ENCODE measurements at regions not wholly inside any gene's neighbourhood (a gene's known extent, or its start where the extent isn't known, plus 50 kb on each side); places are given as distances from the start of the nearest gene placed in this dataset.

GRCh38 chr11:127478826-127479225 is 478.3 kb upstream of the KIRREL3 start:
- in situ Hi-C loops (cut with MboI; ENCODE audit: low sequenced_read_pairs), result no loop called here

- in situ Hi-C loops (cut with MboI; ENCODE audit: low sequenced_read_pairs), result no loop called here
Observed at GRCh38 chr11:127474766-127475165, 474.2 kb upstream of the KIRREL3 start.

GRCh38 chr11:127472505-127472904 is 471.9 kb upstream of the KIRREL3 start:
- in situ Hi-C loops (cut with MboI; ENCODE audit: low sequenced_read_pairs), result no loop called here

GRCh38 chr11:127471662-127472061 is 471.1 kb upstream of the KIRREL3 start:
- in situ Hi-C loops (cut with MboI; ENCODE audit: low sequenced_read_pairs), result no loop called here

GRCh38 chr11:127470306-127470884 is 469.8 kb upstream of the KIRREL3 start:
- in situ Hi-C loops (cut with MboI; ENCODE audit: low sequenced_read_pairs), result no loop called here

- in situ Hi-C loops (cut with MboI; ENCODE audit: low sequenced_read_pairs), result no loop called here
Observed at GRCh38 chr11:127464325-127464724, 463.8 kb upstream of the KIRREL3 start.

GRCh38 chr11:127462065-127462344 is 461.4 kb upstream of the KIRREL3 start:
- in situ Hi-C loops (cut with MboI; ENCODE audit: low sequenced_read_pairs), result no loop called here

GRCh38 chr11:127461241-127462064 is 460.9 kb upstream of the KIRREL3 start:
- in situ Hi-C loops (cut with MboI; ENCODE audit: low sequenced_read_pairs), result no loop called here

GRCh38 chr11:127458561-127458960 is 458.0 kb upstream of the KIRREL3 start:
- in situ Hi-C loops (cut with MboI; ENCODE audit: low sequenced_read_pairs), result no loop called here

- in situ Hi-C loops (cut with MboI; ENCODE audit: low sequenced_read_pairs), result no loop called here
Observed at GRCh38 chr11:127454856-127455255, 454.3 kb upstream of the KIRREL3 start.

GRCh38 chr11:127452533-127452932 is 452.0 kb upstream of the KIRREL3 start:
- in situ Hi-C loops (cut with MboI; ENCODE audit: low sequenced_read_pairs), result no loop called here

GRCh38 chr11:127451861-127452260 is 451.3 kb upstream of the KIRREL3 start:
- in situ Hi-C loops (cut with MboI; ENCODE audit: low sequenced_read_pairs), result no loop called here

- in situ Hi-C loops (cut with MboI; ENCODE audit: low sequenced_read_pairs), result no loop called here
Observed at GRCh38 chr11:127448101-127448500, 447.5 kb upstream of the KIRREL3 start.

GRCh38 chr11:127445476-127445875 is 444.9 kb upstream of the KIRREL3 start:
- in situ Hi-C loops (cut with MboI; ENCODE audit: low sequenced_read_pairs), result no loop called here

GRCh38 chr11:127443297-127443696 is 442.7 kb upstream of the KIRREL3 start:
- in situ Hi-C loops (cut with MboI; ENCODE audit: low sequenced_read_pairs), result no loop called here

GRCh38 chr11:127440616-127441015 is 440.0 kb upstream of the KIRREL3 start:
- in situ Hi-C loops (cut with MboI; ENCODE audit: low sequenced_read_pairs), result no loop called here

- in situ Hi-C loops (cut with MboI; ENCODE audit: low sequenced_read_pairs), result no loop called here
Observed at GRCh38 chr11:127425281-127425680, 424.7 kb upstream of the KIRREL3 start.

- in situ Hi-C loops (cut with MboI; ENCODE audit: low sequenced_read_pairs), result no loop called here
Observed at GRCh38 chr11:127424661-127425060, 424.1 kb upstream of the KIRREL3 start.

GRCh38 chr11:127420139-127420538 is 419.6 kb upstream of the KIRREL3 start:
- in situ Hi-C loops (cut with MboI; ENCODE audit: low sequenced_read_pairs), result no loop called here

GRCh38 chr11:127412722-127413380 is 412.3 kb upstream of the KIRREL3 start:
- in situ Hi-C loops (cut with MboI; ENCODE audit: low sequenced_read_pairs), result no loop called here

GRCh38 chr11:127412234-127412633 is 411.7 kb upstream of the KIRREL3 start:
- in situ Hi-C loops (cut with MboI; ENCODE audit: low sequenced_read_pairs), result no loop called here

- in situ Hi-C loops (cut with MboI; ENCODE audit: low sequenced_read_pairs), result no loop called here
Observed at GRCh38 chr11:127411283-127411682, 410.7 kb upstream of the KIRREL3 start.

Measured in HL-60/S4 (cell line).